ENCODE measurements at regions not wholly inside any gene's neighbourhood (a gene's known extent, or its start where the extent isn't known, plus 50 kb on each side); places are given as distances from the start of the nearest gene placed in this dataset.

- Histone ChIP-seq H3K9me3 (no peaks in the 10 kb centered on the region), H3K27me3 (peaks cover 0 to 5% of the 10 kb centered on the region in 2 donors), H3K27ac (no peak overlapping the region), H3K4me3 (no peak overlapping the region), H3K36me3 (replicated peaks in 1 of 2; ENCODE audit: insufficient read depth in 1 of 2, low read depth in 2 of 2) (no peaks in the 10 kb centered on the region), H3K4me1 (peaks cover 6% of the 10 kb centered on the region)
- 73 to 74% methylated on average over 6 of the region's 6 CpGs for WGBS, 2 donors
- DNase-seq (no peak), ATAC-seq (no peak)
- intact Hi-C loops (cut with DNase I): no loop called here
- TF ChIP-seq POLR2A (IDR thresholded peaks at IDR 0.05) (no peak), CTCF (IDR thresholded peaks at IDR 0.05) (no peak)
These were observed 59.7 kb upstream of the CLDN14 start for GRCh38 chr21:36539434-36540150.

GRCh38 chr21:36540700-36541099 lies 60.8 kb upstream of the CLDN14 start:
- Histone ChIP-seq H3K4me1 (peaks cover 6% of the 10 kb centered on the region), H3K36me3 (replicated peaks in 1 of 2; ENCODE audit: insufficient read depth in 1 of 2, low read depth in 2 of 2) (no peaks in the 10 kb centered on the region), H3K4me3 (no peak overlapping the region), H3K9me3 (no peaks in the 10 kb centered on the region), H3K27ac (no peak overlapping the region), H3K27me3 (peaks cover 0 to 5% of the 10 kb centered on the region in 2 donors)
- intact Hi-C loops (cut with DNase I): no loop called here
- ATAC-seq (no peak), DNase-seq (no peak)
- TF ChIP-seq CTCF (IDR thresholded peaks at IDR 0.05) (no peak), POLR2A (IDR thresholded peaks at IDR 0.05) (no peak)

DNA sequence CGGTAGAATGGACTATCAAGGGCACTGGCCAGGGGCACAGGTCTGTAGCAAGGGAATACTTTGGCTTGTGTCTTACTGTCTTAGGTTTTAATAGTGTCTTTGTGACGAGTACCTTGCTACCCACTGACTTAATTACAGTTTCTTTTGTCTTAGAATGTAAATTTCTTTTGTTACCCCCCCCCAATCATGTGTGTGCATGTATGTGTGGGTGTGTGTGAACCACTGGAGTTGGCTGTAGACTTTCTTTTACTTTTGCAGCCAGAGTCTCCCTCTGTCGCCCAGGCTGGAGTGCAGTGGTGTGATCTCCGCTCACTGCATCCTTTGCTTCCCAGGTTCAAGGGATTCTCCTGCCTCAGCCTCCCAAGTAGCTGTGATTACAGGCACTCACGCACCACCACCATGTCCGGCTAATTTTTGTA lies 61.8 kb upstream of the CLDN14 start:
- H3K36me3 ChIP-seq (replicated peaks in 1 of 2; ENCODE audit: insufficient read depth in 1 of 2, low read depth in 2 of 2): no peaks in the 10 kb centered on the region
- DNase-seq (no peak), ATAC-seq (no peak)
- intact Hi-C loops (cut with DNase I): no loop called here
- H3K4me1 ChIP-seq: peaks cover 6% of the 10 kb centered on the region
- H3K27ac ChIP-seq: no peak overlapping the region
- no peaks in the 10 kb centered on the region for H3K9me3 ChIP-seq
- H3K27me3 ChIP-seq: peaks cover 0 to 5% of the 10 kb centered on the region in 2 donors
- TF ChIP-seq CTCF (IDR thresholded peaks at IDR 0.05): no peak
- TF ChIP-seq POLR2A (IDR thresholded peaks at IDR 0.05): no peak
- no peak overlapping the region for H3K4me3 ChIP-seq
- 69 to 80% methylated on average over 6 of the region's 6 CpGs for WGBS, 2 donors

GRCh38 chr21:36542312-36543101 lies 62.6 kb upstream of the CLDN14 start:
- WGBS, 2 donors: 12 to 17% methylated on average over 15 to 34 of the region's 34 CpGs
- intact Hi-C loops (cut with DNase I): no loop called here
- DNase-seq (peak in 2 of 4 donors; percentile 16), ATAC-seq (no peak)
- Histone ChIP-seq H3K4me1 (peaks cover 6% of the 10 kb centered on the region), H3K27ac (no peak overlapping the region), H3K4me3 (no peak overlapping the region), H3K9me3 (no peaks in the 10 kb centered on the region), H3K36me3 (replicated peaks in 1 of 2; ENCODE audit: insufficient read depth in 1 of 2, low read depth in 2 of 2) (no peaks in the 10 kb centered on the region), H3K27me3 (peaks cover 0 to 5% of the 10 kb centered on the region in 2 donors)
- TF ChIP-seq POLR2A (IDR thresholded peaks at IDR 0.05) (no peak), CTCF (IDR thresholded peaks at IDR 0.05) (peak in 3 of 7 experiments; percentile 5 to 14 (median 11))

Data from body of pancreas (tissue), 4 donors.